MG63 (cell line): ENCODE measurements at regions not wholly inside any gene's neighbourhood (a gene's known extent, or its start where the extent isn't known, plus 50 kb on each side); places are given as distances from the start of the nearest gene placed in this dataset.
"Not testable (repeated sequence)": the region's sequence is repeated elsewhere in the genome, so short reads cannot be mapped to it uniquely, and the experiment has no call there.

Experiments used
- DNase-seq: peaks from one replicate; pipeline ENCODE4 v3.0.0-alpha.2; 2020
- H3K27me3 ChIP-seq: fragments of 250-450 bp; sonication (Bioruptor Pico); 2 replicates; pipeline ENCODE4 v1.5.1; 2020; ENCODE audit warnings: mild to moderate bottlenecking, moderate library complexity
- H3K36me3 ChIP-seq: fragments of 250-450 bp; sonication (Bioruptor Pico); 2 replicates; pipeline ENCODE4 v1.5.1; 2020; ENCODE audit warnings: mild to moderate bottlenecking, moderate library complexity
- H3K4me3 ChIP-seq: fragments of 250-450 bp; sonication (Bioruptor Pico); 2 replicates; pipeline ENCODE4 v1.5.1; 2020; ENCODE audit warnings: mild to moderate bottlenecking, moderate library complexity
- H3K9me3 ChIP-seq: fragments of 250-450 bp; sonication (Bioruptor Pico); 2 replicates; pipeline ENCODE4 v1.5.1; 2020; ENCODE audit warnings: mild to moderate bottlenecking, moderate library complexity

GRCh38 chr11:16505481-16505880 lies 149.1 kb upstream of the SOX6 start:
- Histone ChIP-seq H3K27me3 (no peaks in the 10 kb centered on the region), H3K36me3 (no peaks in the 10 kb centered on the region), H3K9me3 (no peaks in the 10 kb centered on the region), H3K4me3 (no peak overlapping the region)
- DNase-seq: no peak

GRCh38 chr11:16503891-16504290 lies 147.5 kb upstream of the SOX6 start:
- not testable (repeated sequence) for H3K36me3 ChIP-seq, H3K9me3 ChIP-seq, H3K27me3 ChIP-seq, DNase-seq, H3K4me3 ChIP-seq

- H3K9me3 ChIP-seq: no peaks in the 10 kb centered on the region
- no peaks in the 10 kb centered on the region for H3K27me3 ChIP-seq
- H3K4me3 ChIP-seq: no peak overlapping the region
- no peak for DNase-seq
- no peaks in the 10 kb centered on the region for H3K36me3 ChIP-seq
Measured at GRCh38 chr11:16494918-16495691, 138.8 kb upstream of the SOX6 start.

GRCh38 chr11:16484434-16484833 lies 128.1 kb upstream of the SOX6 start:
- no peak overlapping the region for H3K4me3 ChIP-seq
- no peaks in the 10 kb centered on the region for H3K36me3 ChIP-seq
- no peak for DNase-seq
- no peaks in the 10 kb centered on the region for H3K27me3 ChIP-seq
- H3K9me3 ChIP-seq: no peaks in the 10 kb centered on the region

GRCh38 chr11:16474659-16475058 lies 118.3 kb upstream of the SOX6 start:
- DNase-seq: no peak
- no peaks in the 10 kb centered on the region for H3K27me3 ChIP-seq
- no peaks in the 10 kb centered on the region for H3K36me3 ChIP-seq
- H3K4me3 ChIP-seq: no peak overlapping the region
- H3K9me3 ChIP-seq: no peaks in the 10 kb centered on the region

GRCh38 chr11:16469968-16470367 lies 113.6 kb upstream of the SOX6 start:
- no peak for DNase-seq
- Histone ChIP-seq H3K36me3 (no peaks in the 10 kb centered on the region), H3K9me3 (no peaks in the 10 kb centered on the region), H3K27me3 (no peaks in the 10 kb centered on the region), H3K4me3 (no peak overlapping the region)

GRCh38 chr11:16468735-16469453 lies 112.5 kb upstream of the SOX6 start:
- H3K27me3 ChIP-seq: no peaks in the 10 kb centered on the region
- H3K9me3 ChIP-seq: no peaks in the 10 kb centered on the region
- no peak for DNase-seq
- H3K36me3 ChIP-seq: no peaks in the 10 kb centered on the region
- H3K4me3 ChIP-seq: no peak overlapping the region

GRCh38 chr11:16460508-16460907 lies 104.2 kb upstream of the SOX6 start:
- Histone ChIP-seq H3K36me3 (no peaks in the 10 kb centered on the region), H3K9me3 (no peaks in the 10 kb centered on the region), H3K27me3 (no peaks in the 10 kb centered on the region), H3K4me3 (no peak overlapping the region)
- no peak for DNase-seq

GRCh38 chr11:16456366-16456765 lies 100.0 kb upstream of the SOX6 start:
- H3K4me3 ChIP-seq: no peak overlapping the region
- DNase-seq: no peak
- H3K27me3 ChIP-seq: no peaks in the 10 kb centered on the region
- H3K9me3 ChIP-seq: no peaks in the 10 kb centered on the region
- no peaks in the 10 kb centered on the region for H3K36me3 ChIP-seq

GRCh38 chr11:16454289-16454863 lies 98.0 kb upstream of the SOX6 start:
- Histone ChIP-seq H3K9me3 (no peaks in the 10 kb centered on the region), H3K36me3 (no peaks in the 10 kb centered on the region), H3K27me3 (no peaks in the 10 kb centered on the region), H3K4me3 (no peak overlapping the region)
- DNase-seq: no peak

GRCh38 chr11:16448123-16448717 lies 91.9 kb upstream of the SOX6 start:
- Histone ChIP-seq H3K9me3 (no peaks in the 10 kb centered on the region), H3K36me3 (no peaks in the 10 kb centered on the region), H3K27me3 (no peaks in the 10 kb centered on the region), H3K4me3 (no peak overlapping the region)
- no peak for DNase-seq

GRCh38 chr11:16441461-16441860 lies 85.1 kb upstream of the SOX6 start:
- Histone ChIP-seq H3K27me3 (no peaks in the 10 kb centered on the region), H3K36me3 (no peaks in the 10 kb centered on the region), H3K9me3 (no peaks in the 10 kb centered on the region), H3K4me3 (no peak overlapping the region)
- no peak for DNase-seq

GRCh38 chr11:16440136-16440535 lies 83.8 kb upstream of the SOX6 start:
- Histone ChIP-seq H3K36me3 (no peaks in the 10 kb centered on the region), H3K4me3 (no peak overlapping the region), H3K27me3 (no peaks in the 10 kb centered on the region), H3K9me3 (no peaks in the 10 kb centered on the region)
- DNase-seq: no peak

- Histone ChIP-seq H3K4me3 (no peak overlapping the region), H3K27me3 (no peaks in the 10 kb centered on the region), H3K9me3 (no peaks in the 10 kb centered on the region), H3K36me3 (no peaks in the 10 kb centered on the region)
- no peak for DNase-seq
Measured at GRCh38 chr11:16434036-16434435, 77.7 kb upstream of the SOX6 start.

- no peaks in the 10 kb centered on the region for H3K36me3 ChIP-seq
- H3K4me3 ChIP-seq: no peak overlapping the region
- no peak for DNase-seq
- H3K27me3 ChIP-seq: no peaks in the 10 kb centered on the region
- H3K9me3 ChIP-seq: no peaks in the 10 kb centered on the region
Measured at GRCh38 chr11:16430674-16431073, 74.3 kb upstream of the SOX6 start.

- Histone ChIP-seq H3K27me3 (no peaks in the 10 kb centered on the region), H3K9me3 (no peaks in the 10 kb centered on the region), H3K36me3 (no peaks in the 10 kb centered on the region), H3K4me3 (no peak overlapping the region)
- DNase-seq: no peak
Measured at GRCh38 chr11:16421826-16422225, 65.5 kb upstream of the SOX6 start.

- DNase-seq: no peak
- H3K27me3 ChIP-seq: no peaks in the 10 kb centered on the region
Measured at GRCh38 chr11:16418428-16419097, 62.2 kb upstream of the SOX6 start.

More at GRCh38 chr11:16418428-16419097, 62.2 kb upstream of the SOX6 start:
- no peaks in the 10 kb centered on the region for H3K36me3 ChIP-seq
- no peaks in the 10 kb centered on the region for H3K9me3 ChIP-seq
- H3K4me3 ChIP-seq: no peak overlapping the region
